Endothelial cell of hepatic sinusoid (primary cell): ENCODE measurements at regions not wholly inside any gene's neighbourhood (a gene's known extent, or its start where the extent isn't known, plus 50 kb on each side); places are given as distances from the start of the nearest gene placed in this dataset.
"Not testable (repeated sequence)": the region's sequence is repeated elsewhere in the genome, so short reads cannot be mapped to it uniquely, and the experiment has no call there.

Experiments used
- in situ Hi-C: cut with HindIII; loops from 2 replicates; pipeline ENCODE4 v1.10.0; 2017; ENCODE audit warnings: low sequenced_read_pairs

DNA sequence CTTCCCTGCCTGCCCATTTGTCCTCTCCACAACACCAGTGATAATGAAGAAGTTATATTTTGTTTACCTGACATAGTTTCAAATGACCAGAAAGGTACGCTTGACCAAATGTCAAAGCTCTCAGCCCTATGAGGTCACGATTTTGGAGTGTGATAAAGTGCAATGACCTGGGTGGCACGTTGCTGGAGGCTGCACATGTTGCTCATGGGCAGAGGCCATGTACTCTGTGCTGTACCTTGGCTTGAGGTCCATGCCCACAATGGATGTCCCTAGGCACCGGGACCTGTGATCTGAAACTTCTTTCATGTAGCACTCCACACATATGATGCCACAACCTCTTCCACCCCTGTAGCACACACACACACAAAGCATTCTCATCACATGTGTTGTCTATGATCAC is 164.0 kb upstream of the HEY2 start:
- in situ Hi-C loops = no loop called here

DNA sequence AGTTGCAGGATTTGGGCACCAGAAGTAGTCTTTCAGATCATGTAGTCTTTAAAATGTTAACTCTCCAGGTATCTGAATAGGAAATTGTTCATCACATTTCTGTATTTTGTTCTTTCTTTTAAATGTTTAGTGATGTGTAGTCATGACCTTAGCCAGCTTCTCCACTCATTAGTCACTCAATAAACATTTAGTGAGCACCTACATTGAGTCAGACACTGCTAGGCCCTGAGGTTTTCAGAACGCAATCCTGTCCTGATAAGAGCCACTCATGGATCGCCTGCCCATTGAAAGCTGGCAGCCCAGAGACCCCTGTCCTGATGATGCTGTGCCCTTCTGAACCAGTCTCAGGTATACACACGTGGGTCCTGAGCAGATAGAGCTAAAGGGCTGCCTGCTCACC is 163.4 kb upstream of the HEY2 start:
- in situ Hi-C loops = no loop called here

DNA sequence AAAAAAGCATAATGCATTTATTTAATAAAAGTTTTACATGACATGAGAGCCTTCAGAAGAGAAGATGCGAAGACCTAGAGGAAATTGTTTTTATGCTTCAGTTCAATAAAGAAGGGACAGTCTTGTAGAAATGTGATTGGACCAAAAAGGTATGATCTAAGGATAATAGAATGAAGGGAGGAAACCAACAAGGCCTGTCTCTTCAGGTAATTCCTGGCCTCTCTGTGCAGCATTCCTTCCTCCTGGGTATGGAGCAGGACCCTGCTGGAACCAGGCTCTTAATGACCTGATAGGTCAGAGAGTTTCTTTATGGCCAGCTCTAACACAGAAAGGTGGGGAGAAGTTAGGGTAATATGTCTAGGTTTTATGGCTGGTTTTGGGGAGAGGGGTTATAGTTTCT is 162.8 kb upstream of the HEY2 start:
- in situ Hi-C loops = no loop called here

DNA sequence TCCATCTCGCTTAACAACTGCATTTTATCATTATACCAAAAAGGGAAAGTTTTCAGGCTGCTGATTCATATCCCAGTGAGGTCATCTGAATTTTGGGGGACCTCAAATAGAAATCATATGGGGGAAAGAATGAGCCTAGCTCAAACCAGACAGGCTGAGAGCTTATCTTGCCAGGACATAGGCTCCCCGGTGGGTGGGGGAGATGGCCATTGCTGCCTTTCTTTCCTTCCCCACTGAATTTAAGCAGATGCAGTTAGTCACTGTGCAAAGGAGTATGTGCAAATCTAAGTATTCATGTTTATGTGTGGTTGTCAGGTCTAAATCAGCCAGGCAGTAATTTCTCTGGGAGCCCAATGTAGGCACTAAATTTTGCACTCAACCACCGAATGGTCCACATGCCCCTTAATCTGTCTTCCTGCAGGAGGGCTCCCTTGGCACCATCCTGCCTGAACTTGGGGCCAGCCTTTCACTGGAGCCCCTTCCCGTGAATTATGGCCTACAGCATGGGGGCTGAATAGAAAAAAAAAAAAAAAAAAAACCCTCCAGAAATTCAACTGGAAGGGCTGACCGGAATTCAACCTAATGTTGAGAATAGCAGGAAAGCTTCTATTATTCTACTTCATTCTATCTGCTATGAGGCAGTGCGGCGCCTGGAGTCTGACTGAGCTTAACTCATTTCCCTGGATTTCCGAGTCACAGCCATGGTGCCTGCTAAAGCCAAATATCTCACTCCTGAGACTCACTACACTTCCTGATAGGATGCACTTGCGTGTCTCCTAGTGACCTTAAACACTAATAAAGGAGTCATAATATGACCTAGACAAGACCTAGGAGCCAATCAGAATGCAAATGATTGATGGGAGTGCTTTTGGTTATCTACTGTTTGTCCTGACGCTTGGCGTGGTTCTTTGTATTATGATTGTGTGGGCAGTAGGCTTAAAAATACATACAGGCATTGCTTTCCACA is 161.5 kb upstream of the HEY2 start:
- in situ Hi-C loops = no loop called here

DNA sequence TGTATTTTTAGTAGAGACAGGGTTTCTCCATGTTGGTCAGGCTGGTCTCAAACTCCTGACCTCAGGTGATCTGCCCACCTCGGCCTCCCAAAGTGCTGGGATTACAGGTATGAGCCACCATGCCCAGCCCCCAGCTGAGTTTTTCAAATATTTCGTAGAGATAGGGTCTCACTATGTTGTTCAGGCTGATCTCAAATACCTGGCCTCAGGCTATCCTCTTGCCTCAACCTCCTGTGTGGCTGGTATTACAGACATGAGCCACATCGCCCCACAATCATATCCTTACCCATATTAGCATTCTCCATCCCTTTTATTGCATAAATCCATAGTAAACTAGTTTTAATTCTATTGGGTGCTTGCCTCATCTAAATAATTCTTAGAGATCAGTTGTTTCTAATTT is 157.6 kb upstream of the HEY2 start:
- in situ Hi-C loops = not testable (repeated sequence)

DNA sequence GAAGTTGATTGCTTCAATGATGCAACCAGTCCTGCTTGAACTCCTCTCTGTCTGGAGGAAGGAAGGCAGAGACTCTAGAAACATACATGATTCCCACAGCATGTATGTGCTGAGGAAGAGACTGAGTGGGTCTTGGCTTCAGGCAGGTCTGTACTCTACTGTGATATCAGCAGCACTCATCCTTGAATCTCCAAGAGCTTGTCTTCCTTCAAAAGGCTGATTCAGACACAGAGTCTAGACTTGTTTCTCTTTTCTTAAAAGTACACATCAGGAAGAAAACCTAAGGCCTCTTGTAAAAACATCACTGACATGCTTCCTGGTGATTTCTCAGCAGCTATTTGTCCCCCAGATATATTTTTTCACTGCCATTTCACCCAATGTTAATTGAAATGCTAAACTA is 155.7 kb upstream of the HEY2 start:
- in situ Hi-C loops = no loop called here

DNA sequence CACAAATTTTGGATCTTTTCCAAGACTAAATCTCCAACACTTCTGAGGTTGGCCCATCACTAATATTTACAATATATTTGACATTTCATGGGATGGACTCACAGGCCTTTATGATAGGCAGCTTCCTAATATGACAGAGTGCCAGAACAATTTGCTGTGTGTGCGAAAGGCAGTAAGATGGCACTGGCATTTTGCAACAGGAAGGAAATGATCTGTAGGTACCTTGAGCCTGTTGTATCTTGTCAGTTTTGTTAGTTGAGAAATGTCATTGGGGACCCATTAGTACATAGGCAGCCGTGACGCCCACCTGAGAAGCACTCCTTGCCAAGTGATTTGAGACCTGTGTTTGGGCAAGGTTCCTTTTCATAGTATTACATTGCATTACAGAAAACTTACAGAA is 153.4 kb upstream of the HEY2 start:
- in situ Hi-C loops = no loop called here

DNA sequence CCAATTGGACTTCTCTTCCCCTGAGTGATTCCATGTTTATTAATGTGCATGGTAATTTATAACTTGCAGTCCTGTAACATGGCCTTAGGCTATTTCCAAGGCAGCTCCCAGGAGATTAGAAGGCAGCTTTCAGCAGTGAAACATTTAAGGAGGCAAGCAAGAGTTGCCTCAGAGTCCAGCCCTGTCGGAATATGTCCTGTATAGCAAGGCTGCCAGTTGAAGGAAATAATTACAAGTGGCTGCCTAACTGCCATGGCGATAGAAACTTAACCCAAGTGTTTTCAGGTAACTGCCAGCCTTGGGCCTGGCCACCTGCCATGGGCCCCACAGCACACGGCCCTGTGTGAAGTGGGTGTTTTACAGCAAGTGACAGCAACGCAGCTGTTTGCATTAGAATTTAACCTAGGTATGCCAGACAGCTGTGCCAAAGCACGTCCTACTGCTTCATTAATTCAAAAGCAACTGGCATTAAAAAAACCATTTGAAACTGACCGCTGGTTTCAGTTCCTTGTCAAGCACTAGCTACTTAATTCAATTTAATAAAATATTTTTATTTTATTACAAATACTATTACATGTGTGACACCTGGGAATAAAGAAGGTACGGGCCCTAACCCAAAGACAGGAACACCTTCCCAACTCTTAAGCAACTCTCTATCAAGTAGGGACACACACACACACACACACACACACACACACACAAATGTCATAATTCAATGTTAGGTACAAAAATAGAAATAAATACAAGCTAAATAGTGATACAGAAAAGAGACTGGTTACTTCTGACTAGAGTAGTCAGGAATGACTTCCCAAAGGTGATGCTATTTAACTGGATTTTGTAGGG is 151.8 kb upstream of the HEY2 start:
- in situ Hi-C loops = no loop called here

DNA sequence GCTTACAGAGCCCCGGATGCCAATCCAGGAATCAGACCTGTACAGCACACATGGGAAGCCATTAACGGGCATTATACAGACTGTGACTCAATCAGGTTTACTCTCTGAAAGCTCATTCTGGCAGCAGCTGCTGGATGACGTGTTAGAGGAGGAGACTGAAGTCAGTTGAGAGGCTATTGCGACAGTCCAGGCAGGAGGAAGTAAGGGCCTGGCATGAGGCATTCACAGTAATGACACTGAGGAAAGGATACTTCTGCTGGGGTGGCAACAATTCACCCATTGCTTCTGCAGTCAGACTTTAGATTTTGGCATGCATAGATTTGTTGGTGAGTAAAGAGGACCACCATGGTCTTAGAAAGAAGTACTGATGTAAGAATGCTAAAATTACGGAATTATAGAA is 151.0 kb upstream of the HEY2 start:
- in situ Hi-C loops = no loop called here

DNA sequence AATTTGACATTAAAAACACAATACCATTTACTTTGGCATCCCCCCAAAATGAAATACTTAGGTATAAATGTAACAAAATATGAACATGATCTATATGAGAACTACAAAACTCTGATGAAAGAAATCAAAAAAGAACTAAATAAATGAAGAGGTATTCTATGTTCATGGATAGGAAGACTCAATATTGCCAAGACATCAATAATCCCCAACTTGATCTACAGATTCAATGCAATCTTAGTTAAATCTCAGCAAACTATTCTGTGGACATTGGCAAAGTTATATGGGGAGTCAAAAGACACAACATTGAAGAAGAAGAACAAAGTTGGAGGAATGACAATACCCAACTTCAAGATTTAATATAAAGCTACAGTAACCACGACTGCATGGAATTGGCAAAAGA is 145.2 kb upstream of the HEY2 start:
- in situ Hi-C loops = no loop called here

DNA sequence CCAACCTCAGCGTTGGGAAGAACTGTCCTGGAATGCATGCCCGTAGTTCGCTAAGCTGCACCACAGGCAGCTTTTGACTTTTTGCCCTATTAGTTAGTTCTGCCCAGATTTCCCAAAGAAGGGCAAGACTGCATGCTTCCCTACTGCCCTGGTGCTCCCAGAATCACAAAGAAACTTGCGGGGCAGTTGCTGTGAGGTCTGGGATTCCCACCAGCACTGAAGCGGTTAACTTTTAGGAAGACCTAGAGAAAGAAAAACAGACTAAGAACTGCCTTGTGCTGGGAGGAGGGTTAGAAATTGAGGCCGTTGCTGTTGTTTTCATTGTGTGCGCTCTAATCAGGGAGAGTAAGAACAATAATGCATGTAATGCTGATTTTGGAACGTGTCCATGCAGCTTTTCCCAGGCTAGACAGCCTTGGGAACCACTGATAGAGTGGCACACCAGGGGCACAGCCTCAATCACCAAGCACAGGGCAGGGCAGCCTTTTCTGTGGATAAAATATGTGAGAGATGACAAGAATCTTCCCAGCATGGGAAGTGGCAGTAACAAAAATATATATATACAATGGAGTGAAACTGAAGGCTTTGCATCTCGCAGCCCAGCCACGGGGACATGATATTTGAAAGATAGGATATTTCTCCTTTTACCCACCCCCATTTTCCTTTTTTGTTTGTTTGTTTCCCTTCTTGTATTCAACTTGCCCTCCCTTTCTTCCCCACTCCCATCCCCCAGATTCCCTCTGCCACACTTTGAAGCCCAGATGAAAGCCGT is 137.7 kb upstream of the HEY2 start:
- in situ Hi-C loops = no loop called here

DNA sequence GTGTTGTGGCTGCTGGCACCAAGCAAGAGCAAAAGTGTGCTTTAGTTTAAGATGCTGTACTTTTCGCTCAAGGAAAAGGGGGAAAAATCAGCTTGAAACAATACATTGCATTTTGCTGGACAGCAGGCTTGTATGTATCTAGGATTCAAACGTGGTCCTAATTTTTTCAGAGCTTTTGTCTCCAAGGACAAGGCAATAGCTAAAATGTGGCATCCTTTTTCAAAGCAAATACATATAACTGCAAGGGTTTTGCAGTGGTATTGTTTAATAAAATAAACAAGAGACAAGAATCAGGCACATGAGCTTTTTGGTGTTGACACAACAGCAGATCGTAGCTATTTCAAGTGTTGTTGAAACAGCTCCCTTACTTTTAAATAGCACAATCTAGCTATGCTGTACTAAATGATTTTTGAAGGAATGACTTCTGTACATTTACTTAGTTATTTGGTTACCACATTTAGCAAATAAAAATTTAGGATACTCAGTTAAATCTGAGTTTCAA is 137.0 kb upstream of the HEY2 start:
- in situ Hi-C loops = no loop called here

DNA sequence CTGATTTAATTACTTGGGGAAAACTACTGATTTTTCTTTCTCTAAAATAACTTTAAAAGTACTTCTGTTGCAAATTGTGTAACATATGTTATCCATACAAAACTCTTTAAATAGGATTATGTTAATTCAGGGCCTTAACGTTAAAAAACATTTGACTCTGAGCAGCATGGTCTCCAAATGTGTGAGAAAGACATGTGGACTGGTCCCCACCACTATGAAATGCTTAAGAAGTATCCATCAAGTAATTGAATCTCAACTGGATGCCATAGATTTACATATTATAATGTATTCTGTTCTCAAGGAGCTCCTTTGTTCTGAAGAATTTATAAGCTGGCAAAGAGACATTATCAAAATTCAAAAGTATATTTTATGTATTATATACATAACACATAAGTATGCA is 130.8 kb upstream of the HEY2 start:
- in situ Hi-C loops = no loop called here

DNA sequence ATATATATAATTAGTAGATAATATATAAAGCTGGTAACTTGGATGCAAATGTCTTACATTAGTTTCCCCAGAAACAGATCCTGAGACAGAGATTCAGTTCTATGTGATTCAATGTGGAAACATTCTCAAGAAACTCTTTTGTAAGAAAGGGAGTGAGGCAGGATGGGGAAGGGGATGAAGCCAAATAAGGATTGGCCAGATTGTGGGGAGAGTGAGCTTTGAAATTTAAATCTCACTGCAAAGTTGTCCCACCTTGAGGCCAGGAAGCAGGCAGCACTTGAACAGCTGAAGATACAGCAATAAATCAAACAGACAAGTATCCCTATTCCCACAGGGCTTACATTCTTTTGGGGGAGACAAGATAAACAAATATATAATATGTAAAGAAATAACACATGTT is 126.3 kb upstream of the HEY2 start:
- in situ Hi-C loops = no loop called here

DNA sequence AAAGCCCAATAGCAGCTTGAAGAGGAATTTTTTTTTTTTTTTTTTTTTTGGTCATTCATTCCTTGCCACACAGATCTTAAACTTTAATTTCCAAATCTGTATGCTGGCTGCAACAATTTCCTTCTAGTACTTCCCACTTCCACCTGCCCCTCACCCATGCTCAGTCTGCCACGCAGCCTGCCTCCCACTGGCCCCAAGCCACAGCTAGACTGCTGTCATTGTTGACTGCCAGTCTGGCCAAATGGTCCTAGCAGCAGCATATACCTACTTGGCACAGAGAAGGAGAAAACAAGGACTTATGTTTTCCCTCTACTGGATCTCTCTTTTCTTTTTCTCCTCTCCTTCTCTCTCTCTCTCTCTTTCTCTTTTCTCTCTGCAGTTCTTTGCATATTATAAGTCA is 118.3 kb upstream of the HEY2 start:
- in situ Hi-C loops = no loop called here

DNA sequence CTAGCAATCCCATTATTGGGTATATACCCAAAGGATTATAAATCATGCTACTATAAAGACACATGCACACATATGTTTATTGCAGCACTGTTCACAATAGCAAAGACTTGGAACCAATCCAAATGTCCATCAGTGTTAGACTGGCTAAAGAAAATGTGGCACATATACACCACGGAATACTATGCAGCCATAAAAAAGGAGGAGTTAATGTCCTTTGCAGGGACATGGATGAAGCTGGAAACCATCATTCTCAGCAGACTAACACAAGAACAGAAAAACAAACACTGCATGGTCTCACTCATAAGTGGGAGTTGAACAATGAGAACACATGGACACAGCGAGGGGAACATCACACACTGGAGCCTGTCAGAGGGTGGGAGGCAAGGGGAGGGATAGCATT is 113.4 kb upstream of the HEY2 start:
- in situ Hi-C loops = not testable (repeated sequence)

DNA sequence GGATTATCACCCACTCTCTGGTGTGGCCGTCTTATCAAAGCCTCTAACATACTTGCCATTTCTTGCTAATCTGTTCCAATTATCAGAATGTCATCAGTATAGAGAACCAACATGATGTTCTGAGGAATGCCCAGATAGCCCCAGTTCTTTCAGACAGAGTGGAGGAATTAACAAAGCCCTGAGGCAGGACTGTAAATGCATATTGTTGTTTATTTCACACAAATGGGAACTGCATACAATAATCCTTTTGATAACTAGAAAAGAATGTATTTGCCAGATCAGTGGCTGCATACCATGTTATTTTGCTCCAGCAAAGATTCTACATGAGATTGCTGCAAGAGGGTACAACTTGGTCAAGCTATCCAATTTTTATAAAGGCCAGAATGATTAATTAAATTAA is 112.8 kb upstream of the HEY2 start:
- in situ Hi-C loops = no loop called here

DNA sequence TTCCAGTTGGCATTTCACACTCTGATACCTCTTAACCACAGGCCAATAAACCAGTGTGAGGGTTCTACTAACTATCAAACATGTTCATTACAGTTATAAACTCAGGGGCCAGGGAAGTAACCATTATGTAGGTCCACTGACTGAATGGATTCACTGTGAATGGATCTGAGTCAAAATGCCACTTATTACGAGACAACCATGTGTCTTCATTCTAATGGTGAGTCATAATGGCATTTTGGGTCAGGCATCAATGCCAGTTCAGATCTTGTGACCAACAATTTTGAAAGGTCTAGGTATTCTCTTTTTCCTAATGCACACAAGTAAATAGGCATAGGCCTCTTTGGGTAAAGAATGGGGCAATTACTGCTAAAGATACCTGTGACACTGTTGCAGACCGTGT is 112.2 kb upstream of the HEY2 start:
- in situ Hi-C loops = no loop called here

DNA sequence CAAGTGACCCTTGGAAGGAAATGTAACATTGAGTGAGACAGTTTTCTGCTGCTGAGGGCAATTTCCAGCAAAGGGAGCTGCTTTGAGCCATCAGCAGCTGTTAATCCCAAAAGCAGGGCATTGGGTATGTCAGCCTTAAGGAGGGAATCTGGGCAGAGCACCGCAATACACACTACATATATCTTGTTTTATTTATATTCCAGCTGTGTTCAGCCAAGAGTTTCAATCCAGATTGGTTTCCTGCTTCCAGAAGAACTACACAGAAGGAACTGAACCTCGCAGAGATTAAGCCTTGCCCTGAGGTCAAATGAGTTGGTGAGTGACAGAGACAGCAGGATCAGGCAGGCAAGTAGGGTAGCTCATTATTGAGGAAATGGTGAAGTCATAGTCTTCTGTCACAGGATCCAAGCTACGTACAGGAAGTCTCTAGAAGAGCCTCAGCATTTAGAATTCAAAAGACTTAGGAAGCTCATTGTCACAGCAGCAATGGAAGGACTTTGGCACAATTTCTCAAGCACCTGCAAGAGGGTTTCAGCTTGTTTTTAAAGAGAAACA is 109.9 kb upstream of the HEY2 start:
- in situ Hi-C loops = no loop called here

DNA sequence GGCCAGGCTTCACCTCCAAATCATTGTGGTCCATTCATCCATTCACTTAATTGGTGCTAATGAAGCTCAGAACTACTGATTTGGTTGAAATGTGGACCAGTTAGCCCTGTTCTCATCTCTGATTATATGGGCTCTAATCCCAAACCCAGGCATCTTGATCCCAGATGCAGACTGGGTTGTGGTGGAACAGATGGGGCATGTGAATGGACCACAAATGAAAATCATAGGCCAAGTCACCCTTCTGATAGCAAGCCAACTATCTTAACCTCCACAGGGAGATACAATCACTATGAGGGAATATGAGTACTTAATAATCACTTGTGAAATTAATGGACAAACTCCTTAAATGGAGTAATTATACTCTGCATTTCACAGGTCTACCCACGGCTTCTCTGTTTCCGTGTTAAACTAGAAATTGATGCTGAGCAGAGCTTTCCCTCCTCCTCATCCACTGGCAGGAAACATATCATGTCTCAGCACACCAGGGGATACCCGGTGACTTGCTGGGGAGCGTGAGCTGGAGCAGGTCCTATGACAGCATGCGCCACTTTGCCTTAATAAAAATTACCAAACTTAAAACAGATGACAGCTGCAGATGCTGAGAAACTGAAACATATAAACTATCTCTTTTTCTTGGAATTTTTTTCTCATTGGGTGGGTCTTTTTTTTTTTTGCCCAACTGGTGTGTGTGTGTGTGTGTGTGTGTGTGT is 108.8 kb upstream of the HEY2 start:
- in situ Hi-C loops = no loop called here
